GM19351 (cell line): ENCODE measurements at regions not wholly inside any gene's neighbourhood (a gene's known extent, or its start where the extent isn't known, plus 50 kb on each side); places are given as distances from the start of the nearest gene placed in this dataset.
"Not testable (repeated sequence)": the region's sequence is repeated elsewhere in the genome, so short reads cannot be mapped to it uniquely, and the experiment has no call there.

Experiments used
- ATAC-seq: cut with Tn5 transposase; IDR thresholded peaks from one replicate; pipeline ENCODE4 v1.9.1; 2021; ENCODE audit warnings: mild to moderate bottlenecking, moderate library complexity; ENCODE audit not compliant: unreplicated experiment

- no peak for ATAC-seq
Observed at GRCh38 chr7:118898284-118898683, 673.8 kb downstream of the ANKRD7 start.

DNA sequence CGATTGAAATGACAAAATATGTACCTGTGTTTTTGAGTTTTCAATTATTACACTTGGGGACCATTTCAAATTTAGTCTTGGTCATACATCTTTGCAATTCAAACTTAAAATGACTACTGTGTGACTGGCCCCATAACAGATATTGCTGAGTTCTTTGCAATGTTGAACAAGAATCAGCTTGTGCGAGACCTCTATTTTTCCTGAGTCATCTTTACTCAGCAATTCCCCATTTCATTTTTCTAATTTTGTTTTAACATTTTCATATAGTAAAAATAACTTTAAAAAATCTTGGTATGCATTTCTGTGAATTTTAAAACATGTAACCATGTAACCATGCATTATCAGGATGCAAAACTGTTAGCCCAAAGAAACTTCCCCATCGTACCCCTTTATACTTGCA lies 678.1 kb downstream of the ANKRD7 start:
- ATAC-seq: no peak

DNA sequence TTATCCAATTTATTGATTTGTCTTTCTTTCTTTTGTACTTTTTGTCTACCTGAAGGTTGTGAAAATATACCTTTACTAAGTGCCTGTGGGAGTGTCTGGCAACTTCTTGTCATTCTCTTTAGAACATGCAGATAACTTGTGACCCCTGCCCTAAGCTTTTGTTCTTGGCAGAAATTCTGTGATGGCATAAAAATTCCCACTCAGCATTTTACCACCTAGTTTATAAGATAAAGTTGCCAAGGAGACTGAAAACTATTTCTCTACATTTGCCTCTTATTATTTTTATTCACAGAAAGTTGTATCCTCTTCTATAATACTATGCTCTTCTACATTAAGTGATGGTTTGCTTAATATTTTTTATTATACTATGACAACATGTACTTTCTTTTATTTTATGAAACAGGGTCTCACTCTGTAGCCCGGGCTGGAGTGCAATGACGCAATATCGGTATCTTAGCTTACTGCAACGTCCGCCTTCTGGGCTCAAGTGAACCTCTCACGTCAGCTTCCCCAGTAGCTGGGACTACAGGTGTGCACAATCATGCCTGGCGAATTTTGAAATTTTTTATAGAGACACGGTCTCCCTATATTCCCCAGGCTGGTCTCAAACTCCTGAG lies 683.5 kb downstream of the ANKRD7 start:
- no peak for ATAC-seq

GRCh38 chr7:118916120-118916519 lies 691.6 kb downstream of the ANKRD7 start:
- ATAC-seq: not testable (repeated sequence)

- ATAC-seq: no peak
Observed at GRCh38 chr7:118918556-118918955, 694.1 kb downstream of the ANKRD7 start.

DNA sequence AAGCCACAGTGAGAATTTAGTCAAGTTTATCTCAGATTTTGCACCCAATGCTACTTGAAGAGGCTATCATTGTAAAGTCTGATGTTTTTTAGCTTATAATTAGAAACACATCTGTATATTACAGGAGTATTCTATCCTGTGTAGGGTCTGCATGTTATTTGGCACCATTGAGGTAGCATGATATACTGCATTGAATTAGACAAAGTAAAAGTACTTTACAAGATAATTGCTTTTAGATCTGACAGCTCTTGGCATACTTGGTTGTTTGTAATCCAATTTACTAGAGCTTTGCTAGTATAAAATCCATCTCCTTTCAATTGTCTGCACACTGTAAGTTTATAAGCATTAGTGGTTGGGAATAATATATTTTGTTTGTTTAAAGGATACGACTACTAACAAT lies 714.3 kb downstream of the ANKRD7 start:
- no peak for ATAC-seq

DNA sequence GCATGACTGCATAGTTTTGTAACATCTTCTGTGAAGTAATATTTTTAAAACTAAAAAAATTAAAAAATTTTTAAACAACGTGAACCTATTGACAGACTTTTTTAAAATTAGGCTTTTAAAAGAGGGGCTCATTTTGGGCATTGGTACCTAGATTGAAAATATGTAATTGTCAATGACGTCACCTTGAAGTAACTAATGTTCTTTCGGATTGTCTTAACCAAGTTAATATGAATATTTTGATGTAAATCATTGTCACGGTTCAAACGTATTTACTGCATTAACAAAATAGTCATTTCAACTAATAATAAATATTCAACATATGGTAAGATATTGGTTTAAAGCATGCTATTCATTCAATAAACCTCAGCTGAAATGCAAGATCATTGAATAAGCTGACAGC lies 719.8 kb downstream of the ANKRD7 start:
- ATAC-seq: no peak

DNA sequence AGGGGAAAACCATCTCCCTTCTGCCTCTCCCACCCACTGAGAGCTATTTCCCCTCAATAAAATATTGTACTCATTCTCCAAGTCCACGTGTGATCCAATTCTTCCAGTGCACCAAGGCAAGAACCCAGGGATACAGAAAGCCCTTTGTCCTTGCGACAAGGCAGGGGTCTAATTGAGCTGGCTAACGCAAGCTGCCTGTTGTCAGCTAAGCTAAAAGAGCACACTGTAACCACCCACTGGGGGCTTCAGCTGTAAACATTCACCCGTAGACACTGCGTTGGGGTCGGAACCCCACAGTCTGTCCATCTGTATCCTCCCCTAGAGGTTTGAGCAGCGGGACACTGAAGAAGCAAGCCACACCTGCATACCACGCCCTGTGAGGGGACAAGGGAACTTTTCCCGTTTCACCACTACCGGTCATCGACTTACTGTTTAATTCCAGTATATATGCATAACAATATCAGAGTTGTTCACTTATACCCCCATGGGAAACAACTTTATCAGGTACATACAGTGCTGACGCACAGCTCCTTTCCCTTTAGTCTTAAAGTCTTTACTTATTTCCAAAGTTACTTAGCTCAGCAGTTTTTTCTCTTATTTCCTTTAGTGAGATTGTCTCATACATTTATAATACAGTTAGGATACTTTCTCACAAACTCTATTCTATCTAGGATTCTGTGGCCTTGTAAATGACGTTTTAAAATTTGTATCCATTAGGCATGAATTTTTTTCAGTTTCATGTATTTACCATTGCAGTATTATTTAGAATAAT lies 721.6 kb downstream of the ANKRD7 start:
- no peak for ATAC-seq

GRCh38 chr7:118948508-118948907 lies 724.0 kb downstream of the ANKRD7 start:
- no peak for ATAC-seq

GRCh38 chr7:118949031-118949430 lies 724.5 kb downstream of the ANKRD7 start:
- no peak for ATAC-seq

DNA sequence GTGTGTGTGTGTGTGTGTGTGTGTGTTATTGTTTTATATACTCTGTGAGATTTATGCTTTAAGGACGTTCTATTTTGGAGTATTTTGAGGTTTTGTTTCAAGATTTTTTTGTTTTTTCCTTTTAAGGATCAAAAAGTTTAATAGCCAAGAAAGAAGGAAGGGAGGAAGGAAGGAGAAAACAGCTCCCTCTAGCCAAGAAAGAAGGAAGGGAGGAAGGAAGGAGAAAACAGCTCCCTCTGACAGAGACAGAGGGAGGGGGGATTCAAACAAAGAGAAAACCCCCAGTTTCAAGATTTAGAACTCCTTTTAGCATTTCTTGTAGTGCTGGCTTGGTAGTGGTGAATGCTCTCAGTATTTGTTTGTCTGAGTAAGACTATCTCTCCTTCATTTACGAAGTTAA lies 731.8 kb downstream of the ANKRD7 start:
- not testable (repeated sequence) for ATAC-seq

DNA sequence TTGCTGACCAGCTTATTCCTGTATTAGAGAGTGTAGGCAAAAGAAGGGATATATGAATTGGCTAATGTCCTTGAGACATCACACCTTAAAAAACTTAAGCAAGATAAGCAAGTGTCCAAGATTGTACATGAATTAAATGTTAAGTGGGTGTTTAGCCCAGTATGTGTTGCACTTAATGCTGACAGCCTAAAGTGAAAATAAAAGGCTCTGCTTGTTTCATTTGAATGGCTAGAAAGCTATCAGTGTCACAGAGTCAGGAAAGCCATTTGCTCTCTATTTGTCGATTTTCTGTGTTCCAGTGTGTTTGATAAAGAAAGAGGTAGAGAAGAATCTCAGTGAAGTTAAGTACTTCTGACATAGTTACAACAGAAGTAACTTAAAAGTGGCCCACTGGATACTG lies 744.9 kb downstream of the ANKRD7 start:
- ATAC-seq: no peak

- no peak for ATAC-seq
Observed at GRCh38 chr7:118971706-118972105, 747.2 kb downstream of the ANKRD7 start.

- ATAC-seq: no peak
Observed at GRCh38 chr7:118974836-118975235, 750.3 kb downstream of the ANKRD7 start.

DNA sequence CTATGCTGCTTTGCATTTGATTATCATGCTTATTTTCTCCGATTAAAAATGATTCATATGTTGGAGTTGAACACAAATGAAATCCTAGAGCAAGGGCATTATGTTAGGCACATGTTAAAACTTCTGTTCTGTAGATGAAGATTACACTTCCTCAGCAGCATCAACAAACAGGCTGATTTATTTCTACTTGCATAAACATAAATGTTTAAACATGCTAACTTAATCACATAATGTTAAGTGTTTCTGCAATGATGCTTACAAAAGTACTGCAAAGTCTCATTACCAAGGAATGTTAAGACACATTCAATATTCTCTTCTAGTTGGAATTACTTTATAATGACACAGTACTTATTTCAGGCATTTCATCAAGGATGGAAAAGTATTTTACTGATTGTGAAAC lies 770.8 kb downstream of the ANKRD7 start:
- no peak for ATAC-seq

GRCh38 chr7:119007236-119007635 lies 782.7 kb downstream of the ANKRD7 start:
- ATAC-seq: no peak

DNA sequence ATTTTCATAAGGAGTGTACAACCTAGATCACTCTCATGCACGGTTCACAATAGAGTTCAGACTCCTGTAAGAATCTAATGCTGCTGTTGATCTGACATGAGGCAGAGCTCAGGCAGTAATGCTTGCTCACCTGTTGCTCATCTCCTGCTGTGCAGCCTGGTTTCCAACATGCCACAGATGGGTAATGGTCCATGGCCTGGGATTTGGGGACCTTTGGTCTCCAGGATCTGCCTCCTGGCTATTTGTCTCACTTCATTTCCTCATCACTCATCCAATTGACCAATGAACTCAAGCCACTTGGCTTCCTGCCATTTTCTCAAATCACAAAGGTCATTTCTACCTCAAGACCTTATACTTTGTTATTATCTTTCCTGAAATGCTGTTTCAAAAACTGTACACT lies 786.1 kb downstream of the ANKRD7 start:
- ATAC-seq: no peak

DNA sequence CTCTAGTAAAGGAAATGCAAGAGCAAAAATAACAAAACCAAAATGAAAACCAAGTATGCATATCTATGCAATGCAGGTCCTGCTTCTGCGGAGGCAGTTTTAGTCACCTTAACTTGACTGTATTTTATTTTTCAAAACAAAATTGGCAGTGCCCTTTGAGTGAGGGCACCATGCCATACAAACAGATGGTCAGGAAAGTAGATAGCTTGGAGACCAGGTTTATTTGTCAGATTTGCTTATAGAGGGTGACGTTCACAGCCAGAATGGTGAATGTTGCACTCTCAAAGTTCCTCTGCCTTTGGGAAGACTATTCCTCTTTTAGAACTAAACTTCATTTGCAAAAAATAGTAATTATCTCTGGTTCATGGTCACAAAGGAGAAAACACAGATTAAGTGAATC lies 801.9 kb downstream of the ANKRD7 start:
- no peak for ATAC-seq

DNA sequence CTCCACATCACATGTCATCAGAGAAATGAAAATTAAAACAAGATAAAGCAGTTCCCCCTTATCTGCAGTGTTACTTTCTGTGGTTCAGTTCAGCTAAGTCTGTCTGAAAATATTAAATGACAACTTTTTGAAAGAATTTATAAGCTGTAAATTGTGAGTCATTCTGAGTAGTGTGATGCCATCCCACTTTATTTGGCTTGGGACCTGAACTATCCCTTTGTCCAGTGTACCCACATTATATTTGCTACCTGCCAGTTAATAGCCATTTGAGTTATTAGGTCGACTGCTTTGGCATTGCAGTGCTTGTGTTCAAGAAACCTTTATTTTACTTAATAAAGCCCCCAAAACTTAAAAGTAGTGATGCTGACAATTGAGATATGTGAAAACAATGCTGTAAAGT lies 804.2 kb downstream of the ANKRD7 start:
- no peak for ATAC-seq

DNA sequence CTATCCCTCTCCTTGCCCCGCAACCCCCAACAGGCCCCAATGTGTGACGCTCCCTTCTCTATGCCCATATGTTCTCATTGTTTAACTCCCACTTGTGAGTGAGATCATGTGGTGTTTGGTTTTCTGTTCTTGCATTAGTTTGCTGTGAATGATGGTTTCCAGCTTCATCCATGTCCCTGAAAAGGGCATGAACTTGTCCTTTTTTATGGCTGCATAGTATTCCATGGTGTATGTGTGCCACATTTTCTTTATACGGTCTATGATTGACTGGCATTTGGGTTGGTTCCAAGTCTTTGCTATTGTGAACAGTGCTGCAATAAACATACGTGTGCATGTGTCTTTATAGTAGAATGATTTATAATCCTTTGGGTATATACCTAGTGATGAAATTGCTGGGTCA lies 807.6 kb downstream of the ANKRD7 start:
- ATAC-seq: not testable (repeated sequence)

DNA sequence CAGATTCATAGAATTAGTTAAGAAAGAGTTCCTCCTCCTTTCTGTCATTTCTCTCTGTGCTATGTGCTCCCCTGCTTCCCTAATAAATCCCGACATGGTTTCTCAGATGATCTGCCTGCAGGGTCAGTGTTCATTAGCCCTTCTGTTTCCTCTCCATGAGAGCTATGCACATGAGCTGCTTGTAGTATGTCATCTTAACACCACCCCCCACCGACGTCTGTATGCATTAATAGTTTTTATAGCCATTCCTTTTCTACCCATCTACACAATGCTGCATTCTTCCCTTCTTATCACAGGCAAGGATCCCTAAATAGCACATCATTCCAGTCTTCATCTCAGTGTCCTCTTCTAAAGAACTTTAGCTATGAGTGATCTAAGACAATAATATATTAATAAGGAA lies 809.1 kb downstream of the ANKRD7 start:
- no peak for ATAC-seq

- no peak for ATAC-seq
Observed at GRCh38 chr7:119037941-119038340, 813.4 kb downstream of the ANKRD7 start.

DNA sequence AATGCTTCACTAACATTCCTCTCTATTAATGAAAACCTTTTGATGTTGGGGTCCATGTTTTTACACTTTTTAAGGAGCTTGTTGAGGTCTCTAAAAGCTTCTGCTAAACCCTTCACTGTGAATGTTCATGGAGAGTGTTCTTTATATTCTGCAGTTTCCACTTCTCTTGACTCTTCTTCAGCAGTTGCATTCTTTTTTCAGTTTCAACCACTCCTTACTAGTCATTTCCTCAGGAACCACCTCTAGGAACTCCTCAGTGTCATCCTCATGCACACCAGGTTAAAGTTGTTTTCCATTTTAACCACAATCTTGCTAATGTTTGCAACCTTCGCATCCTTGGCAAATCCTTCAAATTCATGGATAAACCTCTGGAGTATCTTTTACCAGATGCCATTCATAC lies 821.6 kb downstream of the ANKRD7 start:
- no peak for ATAC-seq
